CMK (cell line): ENCODE measurements at regions not wholly inside any gene's neighbourhood (a gene's known extent, or its start where the extent isn't known, plus 50 kb on each side); places are given as distances from the start of the nearest gene placed in this dataset.
A peak's percentile ranks its signal among the peaks of the same experiment; 100 is the strongest.
"Not testable (repeated sequence)": the region's sequence is repeated elsewhere in the genome, so short reads cannot be mapped to it uniquely, and the experiment has no call there.

Experiments used
- DNase-seq: peaks from one replicate; pipeline ENCODE4 v3.0.0-alpha.2; 2010; ENCODE audit warnings: low read depth

DNA sequence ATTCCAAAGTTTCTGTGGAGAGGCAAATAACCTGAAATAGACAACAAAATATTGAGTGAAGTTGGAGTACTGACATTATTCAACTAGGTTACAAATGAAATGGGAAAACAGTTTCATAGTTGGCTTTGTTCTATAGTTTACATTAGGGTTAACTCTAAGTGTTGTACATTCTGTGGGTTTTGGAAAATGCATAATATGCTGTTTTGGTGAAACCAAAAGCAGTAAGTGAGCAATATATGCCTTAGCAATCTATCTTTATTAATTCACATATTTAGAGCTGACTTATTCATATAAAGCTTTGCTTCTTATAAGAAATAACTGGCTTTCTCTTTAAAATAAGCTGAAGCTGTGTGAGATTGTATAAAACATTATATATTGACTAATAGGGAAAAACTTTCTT, 157.5 kb upstream of the AHI1 start:
- no peak for DNase-seq

- DNase-seq = no peak
These were observed 159.7 kb upstream of the AHI1 start for GRCh38 chr6:135657207-135657606.

DNA sequence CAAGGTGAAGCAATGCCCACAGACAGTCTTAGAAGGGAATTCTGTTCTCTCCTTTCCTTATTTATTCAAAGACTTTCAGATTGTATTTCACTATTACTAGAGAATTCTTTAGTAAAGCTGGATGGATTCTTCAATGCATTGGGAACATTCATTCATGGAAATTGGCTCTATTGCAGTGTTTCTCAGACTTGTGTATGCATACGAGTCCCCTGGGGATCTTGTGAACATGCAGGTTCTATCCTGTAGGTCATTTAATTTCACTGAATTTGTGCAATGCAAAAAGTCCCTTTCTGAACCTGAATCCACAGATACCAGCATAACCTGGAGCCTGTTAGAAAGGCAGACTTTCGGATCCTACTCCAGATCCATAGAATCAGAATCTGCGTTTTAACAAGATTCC, 160.9 kb upstream of the AHI1 start:
- no peak for DNase-seq

- DNase-seq = no peak
These were observed 161.4 kb upstream of the AHI1 start for GRCh38 chr6:135658916-135659315.

DNA sequence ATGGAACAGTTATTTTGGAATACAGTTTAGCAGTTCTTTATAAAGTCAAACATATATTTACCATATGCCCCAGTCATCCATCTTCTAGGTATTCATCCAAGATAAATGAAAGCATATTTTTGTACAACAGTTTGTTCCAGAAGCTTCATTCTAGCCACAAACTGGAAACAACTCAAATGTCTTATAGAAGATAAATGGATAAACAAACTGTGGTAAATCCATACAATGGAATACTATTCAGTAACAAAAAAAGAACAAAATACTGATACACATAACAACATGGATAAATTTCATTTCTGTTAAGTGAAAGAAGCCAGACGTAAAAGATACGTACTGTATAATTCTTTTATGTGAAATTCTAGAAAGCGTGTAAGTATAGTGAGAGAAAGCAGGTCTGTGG, 167.0 kb upstream of the AHI1 start:
- DNase-seq = no peak

DNA sequence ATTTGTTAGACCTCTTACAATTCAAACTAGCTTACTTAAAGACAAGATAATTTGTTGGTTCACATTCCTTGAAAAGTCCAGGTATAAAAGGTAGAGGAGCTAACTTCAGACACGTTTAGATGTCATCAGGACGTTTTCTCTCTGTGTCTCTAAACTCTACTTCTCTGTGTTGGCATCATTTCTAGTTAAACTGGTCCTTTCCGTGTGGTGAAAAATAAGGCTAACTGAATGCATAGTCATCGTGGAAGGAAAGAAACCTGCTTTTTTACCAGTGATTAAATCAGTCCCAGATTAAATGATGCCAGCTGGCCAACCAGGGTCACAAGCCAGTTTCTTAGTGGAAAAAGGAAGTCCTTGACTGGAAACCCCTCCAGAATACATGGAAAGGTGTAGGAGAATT, 168.4 kb upstream of the AHI1 start:
- no peak for DNase-seq

GRCh38 chr6:135667691-135668455, 170.3 kb upstream of the AHI1 start:
- DNase-seq = no peak

DNA sequence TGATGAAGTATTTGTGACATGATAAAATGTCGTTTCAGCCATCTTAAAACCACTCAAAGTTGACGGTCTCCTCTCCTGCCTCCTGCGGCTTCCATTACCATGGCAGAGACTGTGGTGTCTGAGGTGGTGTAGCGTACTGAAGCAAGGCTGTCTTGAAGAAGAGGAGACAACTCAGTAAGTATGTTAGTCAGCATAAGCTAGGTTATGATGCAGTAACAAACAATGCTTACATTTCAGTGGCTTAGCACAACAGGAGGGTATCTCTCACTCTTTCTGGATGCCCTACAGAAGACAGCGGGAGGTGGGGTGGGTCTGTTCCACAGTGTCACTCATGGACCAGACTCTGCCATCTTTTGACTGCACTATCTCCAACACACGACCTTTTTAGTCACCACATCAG, 174.7 kb upstream of the AHI1 start:
- no peak for DNase-seq

GRCh38 chr6:135673501-135674309, 176.2 kb upstream of the AHI1 start:
- no peak for DNase-seq

GRCh38 chr6:135675026-135675425, 176.5 kb upstream of the PDE7B start:
- DNase-seq = no peak

DNA sequence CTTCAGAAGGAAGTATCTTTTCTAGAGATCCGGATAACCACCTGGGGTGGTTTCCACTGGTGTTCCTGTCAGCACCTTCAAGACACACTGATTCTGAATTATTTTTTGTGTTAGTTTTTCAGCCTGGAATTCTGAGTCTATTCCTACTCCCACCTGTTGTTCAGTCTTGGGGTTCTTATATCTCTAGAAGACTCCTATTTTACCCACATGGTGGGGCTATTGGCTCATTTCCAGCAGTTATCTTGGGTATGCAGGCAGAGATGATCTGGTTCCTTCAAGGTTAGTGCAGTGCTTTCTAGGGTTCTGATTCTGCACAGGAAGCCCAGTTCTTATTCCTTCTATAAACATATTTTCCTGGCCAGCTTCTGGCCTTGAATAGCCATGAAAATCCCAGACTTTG, 175.6 kb upstream of the PDE7B start:
- DNase-seq = peak; percentile 25

- no peak for DNase-seq
These were observed 170.3 kb upstream of the PDE7B start for GRCh38 chr6:135680964-135681913.

GRCh38 chr6:135686784-135687301, 164.7 kb upstream of the PDE7B start:
- no peak for DNase-seq

GRCh38 chr6:135688476-135688875, 163.0 kb upstream of the PDE7B start:
- DNase-seq = not testable (repeated sequence)

DNA sequence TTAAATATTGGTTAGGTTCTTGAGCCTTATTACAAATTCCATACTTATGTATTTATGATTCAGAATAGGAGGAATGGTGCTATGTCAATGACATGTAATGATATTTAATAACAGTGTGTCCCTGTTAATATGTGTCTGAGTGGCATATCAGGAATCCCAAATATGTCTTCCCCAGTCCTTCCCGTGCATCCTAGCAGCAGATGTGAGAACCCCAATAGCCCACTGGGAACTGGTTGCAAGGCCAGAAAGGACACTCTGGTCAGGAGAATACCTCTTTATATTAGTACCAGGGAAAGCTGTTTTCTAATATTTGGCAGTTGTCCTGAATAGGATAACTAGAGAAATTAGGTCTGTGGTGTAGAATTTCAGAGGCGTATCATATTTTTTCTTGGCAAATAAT, 159.1 kb upstream of the PDE7B start:
- no peak for DNase-seq

GRCh38 chr6:135693811-135694370, 157.6 kb upstream of the PDE7B start:
- DNase-seq = no peak

DNA sequence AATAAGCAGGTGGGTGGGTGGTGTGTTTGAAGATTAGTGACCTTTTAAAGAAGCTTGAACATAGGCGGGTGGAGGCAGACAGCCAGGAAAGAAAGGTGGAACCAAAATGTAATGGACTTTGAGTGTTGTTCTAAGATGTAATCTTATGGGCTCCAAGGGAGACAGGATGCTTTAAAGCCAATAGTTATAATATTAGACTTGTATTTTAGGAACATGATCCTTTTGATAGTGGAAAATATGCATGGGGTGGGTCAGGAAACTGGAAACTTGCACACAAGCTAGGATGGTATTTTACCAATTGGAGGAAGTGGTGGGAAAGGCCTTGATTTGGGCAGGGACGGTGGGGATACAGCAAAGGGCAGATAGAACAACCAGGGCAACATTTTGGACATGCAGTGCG, 151.8 kb upstream of the PDE7B start:
- DNase-seq = no peak

GRCh38 chr6:135701426-135701825, 150.1 kb upstream of the PDE7B start:
- DNase-seq = no peak

DNA sequence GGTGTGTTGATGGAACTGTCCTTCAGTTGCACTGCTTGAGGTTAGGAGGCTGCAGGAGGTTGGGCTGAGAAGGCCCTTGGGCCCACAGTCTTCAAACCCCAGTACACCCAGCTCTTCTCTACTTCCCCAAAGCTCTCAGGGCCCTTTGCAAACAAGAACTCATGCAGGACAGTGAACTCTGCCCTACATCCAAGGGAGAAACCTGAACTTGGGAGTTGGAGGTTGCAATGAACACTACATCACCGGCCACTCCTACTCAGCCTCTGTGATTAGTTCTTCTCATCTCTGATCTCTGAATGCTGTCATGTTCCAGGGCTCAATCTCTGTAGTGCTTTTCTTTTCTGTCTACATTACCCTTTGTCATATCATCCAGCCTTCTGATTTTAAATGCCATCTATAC, 148.5 kb upstream of the PDE7B start:
- DNase-seq = no peak

DNA sequence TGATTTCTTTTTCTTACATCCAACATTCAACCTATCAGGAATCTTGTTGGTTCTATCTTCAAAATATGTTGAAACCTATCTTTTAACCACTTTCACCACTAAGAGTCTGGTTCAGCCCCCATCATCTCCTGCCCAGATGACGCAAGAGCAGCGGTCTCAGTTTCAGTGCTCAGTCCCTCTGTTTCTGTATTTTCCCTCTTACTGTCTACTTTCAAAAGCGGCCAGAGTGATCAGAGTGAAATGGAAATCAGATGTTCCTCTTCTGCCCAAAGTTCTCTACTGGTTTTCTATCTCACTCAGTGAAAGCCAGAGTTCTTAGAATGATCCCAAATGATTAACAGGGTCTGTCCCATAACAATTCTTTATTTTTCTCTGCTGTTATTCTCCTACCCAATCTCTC, 147.9 kb upstream of the PDE7B start:
- no peak for DNase-seq

- no peak for DNase-seq
These were observed 144.1 kb upstream of the PDE7B start for GRCh38 chr6:135707426-135707825.

DNA sequence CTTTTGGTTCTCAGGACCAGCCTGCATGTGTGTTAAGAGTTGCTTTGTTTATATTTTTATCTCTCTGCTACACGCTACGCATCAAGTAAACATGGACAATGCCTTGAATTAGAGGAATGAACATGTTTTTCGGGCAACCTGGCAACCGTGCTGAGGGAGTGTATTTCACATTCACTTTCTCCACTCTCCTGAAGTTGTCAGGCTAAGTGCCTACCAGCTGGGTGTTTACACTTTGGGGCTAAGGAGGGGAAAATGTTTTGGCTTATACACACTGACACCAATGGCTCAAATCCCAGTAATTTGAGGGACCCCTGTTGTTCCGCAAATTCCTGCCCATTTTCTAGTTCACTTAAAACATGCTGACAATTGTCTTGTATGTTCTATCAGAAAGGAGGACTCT, 141.5 kb upstream of the PDE7B start:
- DNase-seq = no peak
